Endothelial cell (in vitro differentiated cells): ENCODE measurements at regions not wholly inside any gene's neighbourhood (a gene's known extent, or its start where the extent isn't known, plus 50 kb on each side); places are given as distances from the start of the nearest gene placed in this dataset.

ENCODE experiments used
- DNase-seq: peaks from one replicate; pipeline ENCODE4 v3.0.0; 2021; ENCODE audit warnings: low spot score
- H3K27ac Mint-ChIP-seq: one replicate; pipeline ENCODE4 v1.8.0; 2021; ENCODE audit warnings: mixed read lengths, inconsistent platforms; ENCODE audit not compliant: unreplicated experiment
- H3K27me3 Mint-ChIP-seq: one replicate; pipeline ENCODE4 v1.8.0; 2021; ENCODE audit warnings: mild to moderate bottlenecking, moderate library complexity, mixed read lengths, inconsistent platforms; ENCODE audit not compliant: unreplicated experiment
- H3K36me3 Mint-ChIP-seq: one replicate; pipeline ENCODE4 v1.8.0; 2021; ENCODE audit warnings: mild to moderate bottlenecking, low read depth, mixed read lengths, inconsistent platforms; ENCODE audit not compliant: unreplicated experiment
- H3K4me1 Mint-ChIP-seq: one replicate; pipeline ENCODE4 v1.8.0; 2021; ENCODE audit warnings: mild to moderate bottlenecking, mixed read lengths, inconsistent platforms; ENCODE audit not compliant: unreplicated experiment
- H3K4me3 Mint-ChIP-seq: one replicate; pipeline ENCODE4 v1.8.0; 2021; ENCODE audit warnings: mild to moderate bottlenecking, mixed read lengths, inconsistent platforms; ENCODE audit not compliant: unreplicated experiment
- H3K9me3 Mint-ChIP-seq: one replicate; pipeline ENCODE4 v1.8.0; 2021; ENCODE audit warnings: mixed read lengths, inconsistent platforms; ENCODE audit not compliant: unreplicated experiment
- CTCF ChIP-seq: fragments of 200-600 bp; sonication (generic); IDR thresholded peaks from one replicate; pipeline ENCODE4 v1.5.0; 2021; ENCODE audit warnings: antibody characterized with exemption; ENCODE audit not compliant: unreplicated experiment

- Mint-ChIP-seq H3K4me3 (no peak overlapping the region), H3K36me3 (no peaks in the 10 kb centered on the region), H3K9me3 (no peaks in the 10 kb centered on the region), H3K27me3 (peaks cover 3% of the 10 kb centered on the region), H3K4me1 (no peaks in the 10 kb centered on the region), H3K27ac (no peak overlapping the region)
- no peak for TF ChIP-seq CTCF
- DNase-seq, result no peak
Observed at GRCh38 chr6:117761610-117762009, 86.3 kb downstream of the NUS1 start.

- no peak for DNase-seq
Observed at GRCh38 chr6:117771403-117771802, 96.1 kb downstream of the NUS1 start.

DNA sequence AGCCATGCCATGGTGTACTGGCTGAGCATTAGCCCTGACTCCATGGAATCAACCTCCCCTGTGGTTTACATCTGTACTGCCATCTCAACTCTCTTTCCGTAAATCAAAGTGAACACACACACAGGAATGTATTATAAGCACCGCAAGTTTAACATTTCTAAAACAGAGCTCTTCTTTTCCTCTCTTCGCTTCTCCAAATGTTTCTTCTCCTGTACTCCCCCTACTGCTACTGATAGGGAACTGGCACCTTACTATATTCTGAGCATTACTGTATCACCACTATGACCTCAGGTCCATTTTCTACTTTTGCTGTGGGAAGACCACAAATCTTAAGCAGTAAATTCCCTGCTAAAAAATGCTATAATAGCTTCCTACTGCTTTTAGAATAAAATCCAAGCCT is 101.2 kb downstream of the NUS1 start:
- no peaks in the 10 kb centered on the region for H3K9me3 Mint-ChIP-seq
- no peaks in the 10 kb centered on the region for H3K36me3 Mint-ChIP-seq
- H3K4me1 Mint-ChIP-seq, result no peaks in the 10 kb centered on the region
- H3K27ac Mint-ChIP-seq, result no peak overlapping the region
- no peak overlapping the region for H3K4me3 Mint-ChIP-seq
- H3K27me3 Mint-ChIP-seq, result no peaks in the 10 kb centered on the region
- TF ChIP-seq CTCF, result peak; percentile 29
- DNase-seq, result no peak

More at GRCh38 chr6:117771403-117771802, 96.1 kb downstream of the NUS1 start:
- Mint-ChIP-seq H3K27me3 (no peaks in the 10 kb centered on the region), H3K36me3 (no peaks in the 10 kb centered on the region), H3K4me1 (no peaks in the 10 kb centered on the region), H3K9me3 (no peaks in the 10 kb centered on the region), H3K27ac (no peak overlapping the region), H3K4me3 (no peak overlapping the region)
- no peak for TF ChIP-seq CTCF

GRCh38 chr6:117781550-117781949 is 106.3 kb downstream of the NUS1 start:
- Mint-ChIP-seq H3K4me1 (no peaks in the 10 kb centered on the region), H3K36me3 (no peaks in the 10 kb centered on the region), H3K4me3 (no peak overlapping the region), H3K27ac (no peak overlapping the region), H3K27me3 (no peaks in the 10 kb centered on the region), H3K9me3 (no peaks in the 10 kb centered on the region)
- DNase-seq, result no peak
- no peak for TF ChIP-seq CTCF

DNA sequence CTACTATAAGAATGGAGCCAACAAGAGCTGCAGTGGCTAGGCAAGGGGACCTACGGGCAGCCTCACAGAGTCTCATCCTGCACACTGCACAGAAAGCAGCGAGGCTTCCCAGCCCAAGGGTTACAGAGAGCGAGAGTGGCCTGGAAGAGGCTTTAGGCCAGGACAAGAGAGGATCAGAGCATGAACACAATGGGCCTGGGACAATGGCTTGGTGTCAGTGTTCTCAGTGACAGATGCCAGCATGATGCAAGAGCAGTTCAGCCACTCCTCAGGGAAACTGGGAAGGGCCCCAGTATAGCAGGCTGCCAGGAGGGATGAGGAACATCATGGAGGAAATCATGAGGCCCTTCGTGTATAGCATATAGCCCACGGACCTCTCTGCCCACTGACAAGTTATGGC is 108.0 kb downstream of the NUS1 start:
- Mint-ChIP-seq H3K27ac (no peak overlapping the region), H3K4me1 (no peaks in the 10 kb centered on the region), H3K27me3 (no peaks in the 10 kb centered on the region), H3K4me3 (no peak overlapping the region), H3K9me3 (no peaks in the 10 kb centered on the region), H3K36me3 (no peaks in the 10 kb centered on the region)
- no peak for DNase-seq
- no peak for TF ChIP-seq CTCF
